C4-2B (cell line): ENCODE measurements at regions not wholly inside any gene's neighbourhood (a gene's known extent, or its start where the extent isn't known, plus 50 kb on each side); places are given as distances from the start of the nearest gene placed in this dataset.

ENCODE experiments used
- CTCF ChIP-seq: fragments of 450-650 bp; conservative IDR thresholded peaks from 2 replicates; pipeline ENCODE4 v1.5.1; 2017; ENCODE audit warnings: mild to moderate bottlenecking
- ZFX ChIP-seq: fragments of 450-650 bp; IDR thresholded peaks from 2 replicates; pipeline ENCODE4 v1.6.1; 2017

- TF ChIP-seq CTCF (no peak), ZFX (no peak)
Measured at GRCh38 chr2:33958591-33958990, 359.5 kb upstream of the FAM98A start.
